IPS DF 6.9 (cell line): ENCODE measurements at regions not wholly inside any gene's neighbourhood (a gene's known extent, or its start where the extent isn't known, plus 50 kb on each side); places are given as distances from the start of the nearest gene placed in this dataset.

ENCODE experiments used
- DNase-seq: peaks from one replicate; pipeline ENCODE4 v3.0.0-alpha.2; 2013; ENCODE audit warnings: low read depth, low spot score
- H3K27ac ChIP-seq: one replicate; pipeline ENCODE4 v1.5.1; 2013; ENCODE audit warnings: low read length, control low read depth
- H3K27me3 ChIP-seq: 2 replicates; pipeline ENCODE4 v1.6.1; 2013; ENCODE audit warnings: mild to moderate bottlenecking, low read length; ENCODE audit not compliant: control insufficient read depth, insufficient read depth
- H3K36me3 ChIP-seq: 2 replicates; pipeline ENCODE4 v1.6.1; 2013; ENCODE audit warnings: low read length; ENCODE audit not compliant: control insufficient read depth, insufficient read depth
- H3K4me1 ChIP-seq: 2 replicates; pipeline ENCODE4 v1.6.1; 2013; ENCODE audit warnings: low read length; ENCODE audit not compliant: control insufficient read depth, insufficient read depth
- H3K4me3 ChIP-seq: 2 replicates; pipeline ENCODE4 v1.5.1; 2013; ENCODE audit warnings: mild to moderate bottlenecking, low read length
- H3K9me3 ChIP-seq: 2 replicates; pipeline ENCODE4 v1.6.1; 2013; ENCODE audit warnings: low read length, inconsistent platforms; ENCODE audit not compliant: control insufficient read depth, insufficient read depth
- WGBS: extraction: QIAGEN DNeasy Blood & Tissue Kit; methylation state at CpG from one replicate; pipeline ENCODE4 v1.1.7; 2013; ENCODE audit warnings: mixed read lengths, missing lambda C conversion rate; ENCODE audit not compliant: insufficient read length, insufficient coverage; 5-methylcytosine and 5-hydroxymethylcytosine counted together

DNA sequence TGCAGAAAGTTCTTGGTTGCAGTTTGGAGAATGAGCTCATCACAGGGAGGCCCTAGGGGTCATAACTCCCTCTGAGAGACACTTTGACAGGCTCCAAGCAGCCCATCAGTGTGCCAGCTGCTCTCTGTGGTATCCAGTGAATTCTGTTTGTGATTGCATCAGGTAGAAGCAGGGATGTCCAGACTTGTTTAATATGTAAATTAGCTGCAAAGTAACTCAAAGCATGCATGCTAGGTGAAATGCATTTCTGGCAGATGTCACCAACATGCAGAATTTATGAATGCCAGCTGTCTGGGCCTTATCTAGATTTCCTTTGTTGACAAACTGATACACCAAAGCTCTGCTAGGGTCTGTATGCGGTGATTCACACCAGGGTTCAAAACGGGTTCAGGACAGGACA is 123.6 kb upstream of the MTNR1B start:
- Histone ChIP-seq H3K27me3 (no peaks in the 10 kb centered on the region), H3K4me3 (no peak overlapping the region), H3K9me3 (no peaks in the 10 kb centered on the region), H3K27ac (no peak overlapping the region), H3K36me3 (peaks cover 9% of the 10 kb centered on the region), H3K4me1 (no peaks in the 10 kb centered on the region)
- DNase-seq = no peak
- no CpG with 5 or more reads among the region's 2 CpGs for WGBS

DNA sequence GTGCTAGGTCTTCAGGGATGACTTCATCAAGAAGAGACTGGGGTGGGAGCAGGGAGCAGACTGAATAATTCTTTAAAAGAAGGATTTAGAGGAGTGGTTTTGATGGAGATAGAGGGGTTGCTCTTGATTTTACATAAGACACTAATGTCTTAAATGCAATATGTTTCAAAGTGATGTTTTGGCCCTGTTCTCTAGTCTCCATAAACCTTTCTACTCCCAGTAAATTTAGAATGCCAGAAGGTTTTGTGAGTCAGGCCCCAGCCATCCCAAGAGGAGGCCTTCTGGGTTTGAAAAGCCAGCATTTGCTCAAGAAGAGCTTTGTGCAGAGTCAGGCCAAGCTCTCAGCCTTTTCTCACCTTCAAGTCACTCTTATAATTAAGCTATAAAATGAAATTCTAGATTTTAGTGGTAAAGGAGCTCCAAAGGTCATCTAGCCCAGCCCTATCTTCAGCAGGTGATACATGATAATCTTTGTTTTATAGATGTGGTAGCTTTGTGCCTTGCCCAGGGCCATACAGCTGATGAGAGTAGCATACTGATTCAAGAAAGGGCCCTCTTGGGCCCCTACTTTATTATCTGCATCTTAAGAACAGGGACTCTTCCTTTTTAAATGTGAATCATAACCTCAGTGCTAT is 122.8 kb upstream of the MTNR1B start:
- no peak overlapping the region for H3K27ac ChIP-seq
- no peak for DNase-seq
- H3K4me3 ChIP-seq = no peak overlapping the region

DNA sequence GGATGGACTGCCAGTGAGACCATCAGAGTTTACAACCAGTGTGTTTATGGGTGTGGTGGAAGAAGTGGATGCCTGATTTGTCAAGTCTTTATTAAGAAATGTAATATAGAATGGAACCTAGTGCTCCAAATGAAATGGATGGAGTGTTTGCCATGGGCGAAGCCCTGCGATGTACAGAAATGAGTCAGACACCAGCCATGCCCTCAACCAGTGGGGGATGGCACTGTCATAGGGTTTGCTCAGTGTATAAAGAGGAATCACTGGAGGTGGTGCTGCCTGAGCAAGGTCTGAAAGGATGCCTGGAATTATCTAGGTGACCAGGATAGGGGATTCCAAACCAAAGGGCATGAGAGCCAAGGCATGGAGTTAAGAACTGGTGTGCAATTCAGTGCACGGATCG is 120.9 kb upstream of the MTNR1B start:
- Histone ChIP-seq H3K4me3 (no peak overlapping the region), H3K27ac (no peak overlapping the region), H3K4me1 (no peaks in the 10 kb centered on the region), H3K36me3 (peaks cover 13% of the 10 kb centered on the region), H3K9me3 (no peaks in the 10 kb centered on the region), H3K27me3 (no peaks in the 10 kb centered on the region)
- no CpG with 5 or more reads among the region's 4 CpGs for WGBS
- no peak for DNase-seq

More for the DNA sequence above, 122.8 kb upstream of the MTNR1B start:
- H3K36me3 ChIP-seq = peaks cover 9% of the 10 kb centered on the region
- no peaks in the 10 kb centered on the region for H3K4me1 ChIP-seq
- no peaks in the 10 kb centered on the region for H3K9me3 ChIP-seq
- no peaks in the 10 kb centered on the region for H3K27me3 ChIP-seq

DNA sequence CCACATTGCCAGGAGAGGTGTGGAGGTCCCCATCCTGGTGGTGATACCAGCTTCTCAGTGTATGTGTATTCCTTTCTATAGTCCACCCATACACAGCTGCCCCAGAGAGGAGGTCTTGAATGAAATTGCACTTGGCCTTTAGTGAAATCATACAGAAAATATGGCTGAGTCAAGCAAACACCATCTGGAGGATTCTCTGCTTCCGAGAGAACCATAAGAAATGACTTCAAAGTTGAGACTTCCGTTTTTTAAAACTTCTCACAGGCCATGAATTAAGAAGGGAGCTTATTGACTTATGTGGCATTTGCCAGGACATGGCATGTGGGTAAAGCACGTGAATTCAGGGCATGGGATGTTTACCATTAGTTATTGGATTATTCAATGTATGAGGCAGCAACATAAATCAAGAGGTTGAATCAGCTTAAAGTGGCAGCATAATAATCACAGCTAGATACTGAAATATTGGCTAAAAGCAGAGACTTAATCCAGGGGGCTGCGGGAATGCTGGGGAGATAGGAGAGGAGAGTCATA is 119.1 kb upstream of the MTNR1B start:
- no peak overlapping the region for H3K4me3 ChIP-seq
- no peaks in the 10 kb centered on the region for H3K9me3 ChIP-seq
- no peaks in the 10 kb centered on the region for H3K27me3 ChIP-seq
- no peak overlapping the region for H3K27ac ChIP-seq
- peaks cover 1% of the 10 kb centered on the region; the same call in 1 of the 2 replicates for H3K4me1 ChIP-seq
- whole genome bisulfite sequencing = no CpG with 5 or more reads among the region's 4 CpGs
- no peak for DNase-seq
- peaks cover 4% of the 10 kb centered on the region; the same call in 1 of the 2 replicates for H3K36me3 ChIP-seq

DNA sequence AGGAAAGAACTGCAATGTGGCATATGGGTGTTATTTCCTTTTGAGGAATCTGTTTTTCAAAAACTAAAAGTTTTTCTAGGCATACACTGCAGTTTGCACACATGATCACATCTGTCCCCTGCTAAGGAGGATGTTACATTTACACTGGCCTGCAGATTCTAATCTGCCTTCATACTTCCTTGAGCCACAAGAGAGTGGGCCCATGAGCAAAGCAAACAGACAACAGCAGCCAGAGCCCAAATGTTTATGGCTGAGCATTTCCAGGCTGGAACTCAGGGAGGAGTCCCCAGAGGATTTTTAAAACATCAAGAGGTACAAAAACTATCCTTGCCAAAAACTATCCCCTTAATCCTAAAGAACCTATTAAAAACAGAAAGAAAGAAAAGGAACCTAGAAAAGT is 117.2 kb upstream of the MTNR1B start:
- DNase-seq = no peak

DNA sequence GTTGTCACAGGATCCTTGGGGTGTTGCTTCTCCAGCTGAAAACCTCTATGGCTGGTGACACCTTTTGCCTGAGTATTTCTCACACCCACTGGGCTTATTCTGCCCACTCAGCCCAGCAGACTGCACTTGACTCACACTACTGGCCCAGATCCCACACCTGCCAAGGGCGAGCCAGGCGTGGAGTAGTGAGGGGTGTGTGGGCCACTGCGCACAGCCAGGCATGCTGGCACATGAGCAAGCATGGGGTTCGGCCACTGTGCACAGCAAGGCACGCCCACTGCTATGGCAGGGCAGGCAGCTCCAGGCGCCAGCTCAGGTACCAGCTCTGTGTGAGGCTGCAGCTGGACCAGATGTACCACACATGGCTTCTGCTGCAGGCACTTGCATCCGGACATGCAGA is 116.5 kb upstream of the MTNR1B start:
- Histone ChIP-seq H3K9me3 (no peaks in the 10 kb centered on the region), H3K27ac (no peak overlapping the region), H3K4me1 (peaks cover 1% of the 10 kb centered on the region; the same call in 1 of the 2 replicates), H3K4me3 (no peak overlapping the region), H3K36me3 (peaks cover 4% of the 10 kb centered on the region; the same call in 1 of the 2 replicates), H3K27me3 (no peaks in the 10 kb centered on the region)
- no CpG with 5 or more reads among the region's 7 CpGs for WGBS
- no peak for DNase-seq

More for the DNA sequence above, 117.2 kb upstream of the MTNR1B start:
- Histone ChIP-seq H3K27me3 (no peaks in the 10 kb centered on the region), H3K36me3 (peaks cover 4% of the 10 kb centered on the region; the same call in 1 of the 2 replicates), H3K4me1 (peaks cover 1% of the 10 kb centered on the region; the same call in 1 of the 2 replicates), H3K9me3 (no peaks in the 10 kb centered on the region), H3K27ac (no peak overlapping the region), H3K4me3 (no peak overlapping the region)

DNA sequence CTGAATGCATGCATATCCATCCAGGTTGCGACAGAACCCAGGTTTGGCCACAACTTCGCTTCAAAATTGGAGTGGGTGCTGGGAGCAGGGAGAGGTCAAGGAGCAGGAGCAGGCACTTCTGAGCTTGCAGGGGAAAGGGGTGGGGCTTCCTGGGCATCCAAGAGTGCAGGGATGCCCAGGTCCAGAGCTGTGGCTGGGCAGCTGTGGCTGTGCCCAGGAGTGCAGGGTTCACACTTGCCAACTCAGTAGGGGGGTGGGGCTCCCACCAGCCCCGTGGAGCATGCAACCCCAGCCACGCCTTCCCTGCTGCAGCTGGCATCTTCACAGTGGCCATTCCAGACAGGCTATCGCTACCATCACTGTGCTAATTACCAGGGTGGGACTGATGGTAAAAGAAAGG is 115.3 kb upstream of the MTNR1B start:
- WGBS = no CpG with 5 or more reads among the region's 5 CpGs
- H3K9me3 ChIP-seq = no peaks in the 10 kb centered on the region
- H3K4me3 ChIP-seq = no peak overlapping the region
- no peak for DNase-seq
- peaks cover 1% of the 10 kb centered on the region; the same call in 1 of the 2 replicates for H3K4me1 ChIP-seq
- no peaks in the 10 kb centered on the region for H3K27me3 ChIP-seq
- peaks cover 4% of the 10 kb centered on the region; the same call in 1 of the 2 replicates for H3K36me3 ChIP-seq
- H3K27ac ChIP-seq = no peak overlapping the region

DNA sequence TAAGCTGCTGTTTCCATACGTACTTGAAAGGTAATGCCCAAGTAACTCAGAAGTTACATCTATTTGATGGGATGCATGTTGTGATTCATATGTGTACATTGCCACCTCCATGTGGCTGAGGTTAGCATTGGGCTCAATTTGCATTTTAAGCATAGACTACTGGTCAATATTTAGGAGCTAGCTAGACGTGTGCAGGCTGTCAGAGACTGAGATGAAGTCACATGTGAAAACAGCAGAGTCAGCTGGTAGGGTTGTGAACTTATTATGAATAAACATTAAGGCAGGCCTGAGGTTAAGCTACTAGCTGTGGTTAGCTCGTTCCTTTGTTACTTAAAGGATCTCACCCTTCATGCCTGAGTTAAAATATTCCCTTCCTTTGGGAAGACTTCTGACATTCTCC is 114.5 kb upstream of the MTNR1B start:
- H3K27me3 ChIP-seq = no peaks in the 10 kb centered on the region
- no peak overlapping the region for H3K4me3 ChIP-seq
- H3K9me3 ChIP-seq = no peaks in the 10 kb centered on the region
- H3K27ac ChIP-seq = no peak overlapping the region
- DNase-seq = no peak
- WGBS = no CpG with 5 or more reads among the region's 3 CpGs
- H3K36me3 ChIP-seq = peaks cover 4% of the 10 kb centered on the region; the same call in 1 of the 2 replicates
- peaks cover 1% of the 10 kb centered on the region; the same call in 1 of the 2 replicates for H3K4me1 ChIP-seq

DNA sequence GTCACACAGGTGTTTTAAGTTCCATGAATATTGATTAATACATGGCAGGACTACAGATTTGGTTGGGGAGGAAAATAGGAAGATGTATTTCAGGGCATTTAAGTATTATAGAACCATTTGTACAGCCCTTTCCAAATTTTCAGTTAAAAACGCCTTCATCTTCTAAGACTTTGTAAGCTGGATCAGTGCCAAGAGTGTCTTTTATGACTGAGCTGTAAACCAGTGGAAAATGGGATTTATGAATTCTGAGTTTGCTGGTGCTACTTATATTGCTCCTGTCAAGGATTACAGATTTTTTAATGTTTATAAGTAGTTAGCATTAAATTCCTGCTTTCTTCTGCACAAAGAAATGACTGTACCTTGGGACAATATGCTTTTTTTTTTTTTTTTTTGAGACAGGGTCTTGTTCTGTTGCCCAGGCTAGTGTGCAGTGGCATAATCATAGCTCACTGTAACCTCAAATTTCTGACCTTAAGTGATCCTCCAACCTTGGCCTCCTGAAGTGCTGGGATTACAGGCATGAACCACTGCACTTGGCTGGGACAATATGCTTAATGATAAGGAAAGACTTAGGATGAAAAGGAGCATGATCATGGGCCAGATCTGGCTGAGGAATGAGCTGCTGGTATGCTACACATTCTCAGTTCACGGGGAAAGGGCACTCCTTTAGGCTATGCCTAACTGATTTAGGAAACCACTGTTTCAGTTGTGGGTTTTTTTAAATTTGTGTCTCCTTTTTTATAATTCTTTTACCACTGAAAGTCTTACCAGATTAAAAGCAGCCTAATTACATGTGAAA is 113.6 kb upstream of the MTNR1B start:
- Histone ChIP-seq H3K9me3 (no peaks in the 10 kb centered on the region), H3K27me3 (no peaks in the 10 kb centered on the region), H3K27ac (no peak overlapping the region), H3K36me3 (peaks cover 4% of the 10 kb centered on the region; the same call in 1 of the 2 replicates), H3K4me1 (peaks cover 1% of the 10 kb centered on the region; the same call in 1 of the 2 replicates), H3K4me3 (no peak overlapping the region)
- DNase-seq = no peak
- no CpG with 5 or more reads among the region's 2 CpGs for WGBS

DNA sequence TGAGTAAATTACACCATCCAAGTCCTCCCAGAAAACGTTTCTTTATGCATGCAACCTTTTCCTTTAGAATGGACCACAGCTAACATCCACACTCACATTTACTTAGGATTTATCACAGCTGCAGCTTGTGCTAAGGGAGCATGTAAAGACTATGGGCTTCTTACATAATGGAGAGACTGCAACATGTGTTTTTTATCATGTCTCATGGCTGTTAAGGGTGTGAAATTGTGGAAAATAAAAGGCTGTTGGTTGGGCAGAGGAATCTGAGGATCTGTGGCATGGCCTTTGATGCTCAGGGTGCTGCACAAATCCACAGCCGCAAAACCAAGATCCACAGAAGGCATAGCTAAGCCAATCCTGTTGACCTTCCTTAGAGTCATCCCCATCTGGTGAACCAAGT is 112.0 kb upstream of the MTNR1B start:
- H3K4me3 ChIP-seq = no peak overlapping the region
- H3K9me3 ChIP-seq = no peaks in the 10 kb centered on the region
- no peak for DNase-seq
- H3K27ac ChIP-seq = no peak overlapping the region
- WGBS = no CpG with 5 or more reads among the region's 2 CpGs
- H3K4me1 ChIP-seq = peaks cover 1% of the 10 kb centered on the region; the same call in 1 of the 2 replicates
- peaks cover 4% of the 10 kb centered on the region; the same call in 1 of the 2 replicates for H3K36me3 ChIP-seq
- no peaks in the 10 kb centered on the region for H3K27me3 ChIP-seq
